ENCODE measurements at regions not wholly inside any gene's neighbourhood (a gene's known extent, or its start where the extent isn't known, plus 50 kb on each side); places are given as distances from the start of the nearest gene placed in this dataset.

DNA sequence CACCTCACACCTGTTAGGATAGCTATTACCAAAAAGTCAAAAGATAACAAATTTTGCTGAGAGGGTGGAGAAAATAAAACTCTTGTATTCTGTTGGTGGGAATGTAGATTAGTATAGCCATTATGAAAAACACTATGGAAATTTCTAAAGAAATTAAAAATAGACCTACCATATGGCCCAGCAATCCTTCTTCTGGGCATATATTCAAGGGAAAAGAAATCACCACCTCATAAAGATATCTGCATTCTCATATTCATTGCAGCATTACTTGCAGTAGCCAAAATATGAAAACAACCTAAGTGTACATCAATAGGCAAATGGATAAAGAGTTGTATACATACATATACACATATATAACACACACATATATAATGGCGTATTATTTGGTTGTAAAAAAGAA, 791.6 kb upstream of the RGS18 start:
- TF ChIP-seq POLR2AphosphoS5 (IDR thresholded peaks at IDR 0.05) = no peak
- TF ChIP-seq, protein P1, sequence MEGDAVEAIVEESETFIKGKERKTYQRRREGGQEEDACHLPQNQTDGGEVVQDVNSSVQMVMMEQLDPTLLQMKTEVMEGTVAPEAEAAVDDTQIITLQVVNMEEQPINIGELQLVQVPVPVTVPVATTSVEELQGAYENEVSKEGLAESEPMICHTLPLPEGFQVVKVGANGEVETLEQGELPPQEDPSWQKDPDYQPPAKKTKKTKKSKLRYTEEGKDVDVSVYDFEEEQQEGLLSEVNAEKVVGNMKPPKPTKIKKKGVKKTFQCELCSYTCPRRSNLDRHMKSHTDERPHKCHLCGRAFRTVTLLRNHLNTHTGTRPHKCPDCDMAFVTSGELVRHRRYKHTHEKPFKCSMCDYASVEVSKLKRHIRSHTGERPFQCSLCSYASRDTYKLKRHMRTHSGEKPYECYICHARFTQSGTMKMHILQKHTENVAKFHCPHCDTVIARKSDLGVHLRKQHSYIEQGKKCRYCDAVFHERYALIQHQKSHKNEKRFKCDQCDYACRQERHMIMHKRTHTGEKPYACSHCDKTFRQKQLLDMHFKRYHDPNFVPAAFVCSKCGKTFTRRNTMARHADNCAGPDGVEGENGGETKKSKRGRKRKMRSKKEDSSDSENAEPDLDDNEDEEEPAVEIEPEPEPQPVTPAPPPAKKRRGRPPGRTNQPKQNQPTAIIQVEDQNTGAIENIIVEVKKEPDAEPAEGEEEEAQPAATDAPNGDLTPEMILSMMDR (IDR thresholded peaks at IDR 0.05) = no peak
